Epidermal melanocyte (primary cell): ENCODE measurements at regions not wholly inside any gene's neighbourhood (a gene's known extent, or its start where the extent isn't known, plus 50 kb on each side); places are given as distances from the start of the nearest gene placed in this dataset.
A peak's percentile ranks its signal among the peaks of the same experiment; 100 is the strongest.

Source experiments
- DNase-seq: peaks from one replicate; pipeline ENCODE4 v3.0.0; 2011; ENCODE audit warnings: low spot score; ENCODE audit not compliant: insufficient read length

GRCh38 chr12:124445826-124446225 lies 121.6 kb downstream of the NCOR2 start:
- no peak for DNase-seq

DNA sequence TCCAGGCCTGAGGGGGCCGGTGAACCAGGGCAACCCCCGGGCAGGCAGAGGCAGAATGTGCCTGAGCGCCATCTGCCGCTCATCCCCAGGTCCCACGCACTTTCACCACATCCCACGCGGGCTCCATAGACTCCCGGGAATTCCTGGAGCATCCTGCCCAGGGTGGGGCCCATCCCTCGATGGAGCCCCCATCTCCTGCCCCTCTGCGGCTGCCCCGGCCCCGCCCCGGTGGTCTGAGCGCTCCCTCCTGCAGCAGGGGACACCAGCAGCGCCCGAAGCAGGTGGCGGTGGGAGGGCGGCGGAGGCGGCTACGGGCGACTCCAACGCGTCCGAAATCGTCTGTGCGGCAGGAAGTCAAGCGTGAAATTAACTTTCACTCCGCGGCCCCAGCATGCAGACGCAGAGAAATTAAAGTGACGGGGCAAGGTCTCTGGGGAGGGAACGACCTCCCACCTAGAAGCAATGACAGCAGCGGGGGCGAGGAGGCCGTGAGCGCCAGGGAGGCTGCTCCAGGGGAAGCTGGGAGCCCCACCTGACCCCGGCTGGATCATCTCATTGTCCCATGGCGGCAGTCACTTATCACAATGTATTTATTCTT lies 122.2 kb downstream of the NCOR2 start:
- no peak for DNase-seq

GRCh38 chr12:124443931-124444712 lies 123.3 kb downstream of the NCOR2 start:
- DNase-seq: no peak

DNA sequence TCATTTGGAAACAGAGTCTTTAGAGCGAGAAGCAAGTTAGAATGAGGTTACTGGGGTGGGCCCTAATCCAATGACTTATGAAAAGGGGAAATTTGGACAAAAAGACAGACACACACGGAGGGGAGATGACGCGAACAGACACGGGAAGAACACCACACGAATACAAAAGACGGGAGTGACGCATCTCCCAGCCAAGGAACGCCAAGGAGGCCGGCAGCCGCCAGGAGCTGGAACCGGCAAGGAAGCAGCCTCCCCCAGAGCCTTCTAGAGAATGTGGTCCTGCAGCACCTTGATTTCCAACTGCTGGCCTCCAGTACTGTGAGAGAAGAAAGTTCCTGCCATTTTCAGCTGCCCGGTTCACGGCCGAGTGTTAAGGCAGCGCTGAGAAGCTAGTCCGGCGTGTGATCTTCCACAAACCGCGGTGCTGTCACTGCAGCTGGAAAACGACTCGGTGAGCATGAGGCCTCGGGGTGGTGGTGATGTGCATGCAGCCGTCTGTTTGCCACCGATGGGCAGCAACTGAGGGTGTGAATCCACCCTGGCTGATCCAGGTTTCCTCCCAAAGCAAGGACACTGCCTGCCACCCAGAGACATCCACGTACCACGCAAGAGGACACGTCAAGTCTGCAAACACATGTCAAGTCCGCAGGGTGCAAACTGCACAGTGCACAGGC lies 124.5 kb downstream of the NCOR2 start:
- no peak for DNase-seq

DNA sequence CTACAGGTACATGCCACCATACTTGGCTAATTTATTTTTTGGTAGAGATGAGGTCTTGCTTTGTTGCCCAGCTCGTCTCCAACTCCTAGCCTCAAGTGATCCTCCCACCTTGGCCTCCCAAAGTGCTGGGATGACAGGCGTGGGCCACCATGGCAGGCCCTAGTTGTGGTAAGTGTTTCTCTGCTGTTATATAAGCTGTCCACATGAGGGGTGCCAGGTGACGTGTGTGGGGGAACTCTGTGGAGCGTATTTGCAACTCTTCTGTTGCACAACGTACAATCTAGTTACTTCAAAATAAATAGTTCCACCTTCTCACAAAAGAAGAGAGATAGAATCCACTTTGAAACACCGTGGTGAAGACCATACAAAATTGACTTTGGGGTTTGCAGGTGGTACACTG lies 125.1 kb downstream of the NCOR2 start:
- no peak for DNase-seq

DNA sequence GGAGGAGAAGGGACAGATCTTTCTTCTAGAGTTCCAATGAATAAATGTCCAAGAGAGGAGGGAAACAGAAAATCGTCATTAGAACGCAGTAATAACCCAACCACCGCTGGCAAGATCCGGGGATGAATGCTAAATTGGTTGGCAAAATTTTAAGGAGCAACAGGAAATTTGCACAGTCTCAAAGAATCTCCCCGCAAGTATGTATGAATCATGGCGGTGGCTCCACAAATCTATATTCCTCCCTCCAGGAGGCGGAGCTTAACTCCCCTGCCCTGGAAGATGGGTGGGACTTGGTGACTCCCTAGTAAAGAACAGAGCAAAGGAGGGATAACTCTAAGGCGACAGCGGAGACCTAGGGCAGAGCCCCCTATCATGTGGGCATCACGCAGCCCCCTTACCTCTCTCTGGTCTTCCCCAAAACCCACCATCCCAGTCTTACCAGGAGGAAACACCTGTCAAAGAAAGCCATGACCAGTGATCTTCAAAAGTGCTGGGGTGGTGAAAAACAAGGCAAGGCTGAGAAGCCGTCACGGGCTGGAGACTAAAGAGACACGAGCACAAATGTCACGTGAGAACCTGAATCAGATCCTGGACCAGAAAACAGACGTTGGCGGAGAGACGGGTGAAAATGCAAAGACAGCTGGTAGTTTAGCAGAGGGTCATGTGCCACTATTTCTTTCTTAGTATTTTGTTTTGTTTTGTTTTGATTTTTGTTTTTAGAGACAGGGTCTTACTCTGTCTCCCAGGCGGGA lies 125.8 kb downstream of the NCOR2 start:
- peak; percentile 77 for DNase-seq

DNA sequence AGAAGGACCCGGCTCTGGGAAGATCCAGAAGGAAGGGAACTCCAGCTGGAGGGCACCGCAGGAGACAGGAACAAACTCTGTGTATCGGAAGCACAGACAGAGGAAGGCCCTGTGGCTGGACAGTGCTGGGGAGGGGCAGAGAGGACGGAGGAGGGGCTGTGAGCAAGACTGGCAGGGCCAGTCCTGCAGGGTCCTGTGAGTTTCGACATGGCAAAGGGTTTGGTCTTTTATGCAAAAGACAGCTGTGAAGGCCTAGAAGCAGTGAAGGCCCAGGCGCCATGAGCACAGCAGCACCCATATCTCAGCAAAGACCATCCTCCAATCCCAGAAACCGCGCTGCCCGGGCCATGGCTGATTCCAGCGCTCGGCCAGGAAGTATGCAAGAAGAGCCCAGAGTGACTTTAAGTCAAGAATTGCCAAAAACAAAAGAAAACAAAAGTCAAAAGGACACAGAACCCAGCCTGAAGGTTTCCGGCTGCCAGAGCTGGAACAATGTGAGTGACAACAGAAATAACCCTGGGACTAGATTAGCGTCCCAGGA lies 126.5 kb downstream of the NCOR2 start:
- DNase-seq: no peak

- DNase-seq: no peak
These were observed 127.3 kb downstream of the NCOR2 start for GRCh38 chr12:124440031-124440626.

GRCh38 chr12:124438437-124439056 lies 128.9 kb downstream of the NCOR2 start:
- DNase-seq: no peak

- DNase-seq: no peak
These were observed 129.6 kb downstream of the NCOR2 start for GRCh38 chr12:124437617-124438436.

GRCh38 chr12:124437121-124437520 lies 130.3 kb downstream of the NCOR2 start:
- DNase-seq: no peak

DNA sequence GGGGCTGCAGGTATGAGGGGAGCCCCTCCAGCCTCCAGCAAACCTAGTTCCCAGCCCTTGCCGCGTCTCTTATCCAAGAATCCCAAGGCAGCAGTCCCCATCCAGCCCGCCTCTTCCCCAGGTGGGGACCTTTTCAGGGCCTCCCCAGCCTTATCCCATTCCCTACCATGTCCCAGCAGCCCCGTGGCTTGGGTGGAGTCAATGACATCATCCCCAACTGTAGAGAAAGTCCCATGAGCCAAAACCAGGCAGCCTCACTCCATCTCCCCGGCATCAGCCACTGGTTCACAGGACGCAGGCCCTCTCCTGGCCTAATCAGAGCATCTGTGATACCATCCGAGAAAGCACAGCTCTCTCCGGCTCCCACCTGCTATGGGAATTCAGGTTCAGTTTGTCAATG lies 131.0 kb downstream of the NCOR2 start:
- no peak for DNase-seq

- DNase-seq: no peak
These were observed 131.5 kb downstream of the NCOR2 start for GRCh38 chr12:124435806-124436345.

- DNase-seq: no peak
These were observed 132.2 kb downstream of the NCOR2 start for GRCh38 chr12:124434951-124435805.

DNA sequence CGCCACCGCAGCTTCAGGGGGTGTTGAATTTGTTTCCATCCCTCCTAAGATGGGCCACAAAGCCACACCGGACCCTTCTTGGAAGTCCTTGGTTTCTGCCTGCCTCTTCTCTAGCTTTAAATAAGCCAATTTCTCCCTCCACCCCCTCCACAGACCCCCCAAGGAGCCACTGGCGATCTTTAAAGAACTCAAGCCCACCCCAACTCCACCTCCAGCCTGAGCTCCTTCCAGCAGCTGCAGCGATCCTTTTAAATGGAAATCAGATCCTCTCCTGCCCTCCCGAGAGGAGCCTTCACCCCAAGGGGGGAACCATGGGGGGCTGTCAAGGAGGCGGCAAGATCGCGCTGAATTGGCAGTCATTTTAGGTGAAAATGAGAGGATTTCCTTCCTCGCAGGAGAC lies 133.1 kb downstream of the NCOR2 start:
- no peak for DNase-seq

DNA sequence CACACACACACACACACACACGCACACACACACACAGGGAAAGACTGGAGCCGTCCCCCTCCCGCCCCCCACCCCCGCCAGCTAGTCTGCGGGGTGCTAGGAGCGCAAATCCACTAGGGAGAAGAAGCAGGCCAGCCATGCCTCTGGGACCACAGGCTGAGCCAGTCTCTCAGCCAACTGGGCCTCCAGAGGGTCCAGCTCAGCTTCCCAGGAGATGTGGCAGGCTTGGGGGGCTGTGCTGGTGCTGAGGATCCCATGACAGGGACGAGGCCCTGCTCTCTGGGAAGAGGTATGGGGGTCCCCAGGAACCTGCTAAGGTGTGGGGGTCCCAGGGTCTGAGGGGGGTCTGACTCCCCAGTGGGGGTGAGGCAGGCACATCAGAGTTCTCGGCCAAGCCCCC lies 133.5 kb downstream of the NCOR2 start:
- no peak for DNase-seq

DNA sequence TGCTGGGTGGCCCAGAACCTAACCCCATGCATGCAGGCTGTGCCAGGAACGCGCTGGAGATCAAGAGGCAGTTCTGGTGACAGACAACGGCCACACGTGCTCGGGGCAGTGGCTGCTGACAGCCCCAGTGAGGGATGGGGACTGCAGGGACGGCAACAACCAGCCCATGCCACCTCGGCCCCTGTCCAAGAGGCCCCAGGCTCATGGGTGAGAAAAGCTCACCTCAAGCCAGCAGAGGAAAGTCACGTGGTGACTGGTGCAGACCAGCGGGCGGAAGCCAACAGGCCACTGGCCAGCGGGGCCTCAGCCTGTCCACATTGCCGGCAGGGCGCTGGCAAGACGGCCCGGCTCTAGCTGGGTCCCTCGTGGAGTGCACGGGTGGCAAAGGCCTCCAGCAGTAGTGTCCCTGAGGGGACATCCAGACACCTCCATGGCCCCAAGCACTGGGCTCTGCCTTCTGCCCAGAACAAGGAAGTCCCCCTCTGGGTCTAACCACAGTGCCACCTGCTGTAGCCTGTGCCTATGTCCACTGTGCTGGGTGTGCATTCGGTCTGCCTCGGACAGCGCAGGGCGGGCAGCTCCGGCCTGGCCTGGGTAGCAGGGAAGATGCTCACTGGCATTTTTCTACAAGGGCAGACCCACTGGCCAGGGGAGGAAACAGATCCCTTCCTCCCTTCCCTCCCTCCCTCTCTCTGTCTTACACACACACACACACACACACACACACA lies 134.1 kb downstream of the NCOR2 start:
- no peak for DNase-seq

GRCh38 chr12:124432376-124432775 lies 135.0 kb downstream of the NCOR2 start:
- DNase-seq: no peak
